ENCODE measurements at regions not wholly inside any gene's neighbourhood (a gene's known extent, or its start where the extent isn't known, plus 50 kb on each side); places are given as distances from the start of the nearest gene placed in this dataset.

- H3K4me3 ChIP-seq (ENCODE audit: low read length) = no peak overlapping the region
- no peaks in the 10 kb centered on the region for H3K9me3 ChIP-seq (ENCODE audit: control insufficient read depth, low read length)
- H3K4me1 ChIP-seq (ENCODE audit: control insufficient read depth, insufficient read depth, low read length) = peaks cover 13% of the 10 kb centered on the region
- H3K36me3 ChIP-seq (ENCODE audit: control insufficient read depth, insufficient read depth, low read length, severe bottlenecking) = no peaks in the 10 kb centered on the region
- no peaks in the 10 kb centered on the region for H3K27me3 ChIP-seq (replicated peaks; ENCODE audit: control insufficient read depth, insufficient read depth, low read length)
- DNase-seq (ENCODE audit: low read depth) = no peak
- H3K9ac ChIP-seq (ENCODE audit: low read length) = no peak overlapping the region
These were observed 119.7 kb upstream of the ABCA1 start for GRCh38 chr9:105047742-105048041.

DNA sequence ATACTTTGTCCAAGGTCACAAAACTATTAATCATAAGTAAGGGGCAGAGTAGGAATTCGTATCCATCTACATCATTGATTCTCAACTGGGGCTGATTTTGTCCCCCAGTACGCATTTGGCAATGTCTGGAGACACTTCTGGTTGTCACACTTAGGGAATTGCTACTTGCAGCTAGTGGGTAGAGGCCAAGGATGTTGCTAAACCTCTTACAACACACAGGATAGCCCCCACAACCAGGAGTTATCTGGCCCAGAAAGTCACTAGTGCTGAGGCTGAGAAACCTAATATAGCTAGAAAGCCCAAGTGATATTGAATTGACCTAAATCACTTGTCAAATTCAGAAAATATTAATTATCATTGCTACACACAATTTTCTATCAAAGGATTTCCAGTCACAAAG, 120.4 kb upstream of the ABCA1 start:
- Histone ChIP-seq H3K4me1 (ENCODE audit: control insufficient read depth, insufficient read depth, low read length) (peaks cover 19% of the 10 kb centered on the region), H3K9ac (ENCODE audit: low read length) (no peak overlapping the region), H3K27me3 (replicated peaks; ENCODE audit: control insufficient read depth, insufficient read depth, low read length) (no peaks in the 10 kb centered on the region), H3K9me3 (ENCODE audit: control insufficient read depth, low read length) (no peaks in the 10 kb centered on the region), H3K36me3 (ENCODE audit: control insufficient read depth, insufficient read depth, low read length, severe bottlenecking) (no peaks in the 10 kb centered on the region), H3K4me3 (ENCODE audit: low read length) (no peak overlapping the region)
- no peak for DNase-seq (ENCODE audit: low read depth)

DNA sequence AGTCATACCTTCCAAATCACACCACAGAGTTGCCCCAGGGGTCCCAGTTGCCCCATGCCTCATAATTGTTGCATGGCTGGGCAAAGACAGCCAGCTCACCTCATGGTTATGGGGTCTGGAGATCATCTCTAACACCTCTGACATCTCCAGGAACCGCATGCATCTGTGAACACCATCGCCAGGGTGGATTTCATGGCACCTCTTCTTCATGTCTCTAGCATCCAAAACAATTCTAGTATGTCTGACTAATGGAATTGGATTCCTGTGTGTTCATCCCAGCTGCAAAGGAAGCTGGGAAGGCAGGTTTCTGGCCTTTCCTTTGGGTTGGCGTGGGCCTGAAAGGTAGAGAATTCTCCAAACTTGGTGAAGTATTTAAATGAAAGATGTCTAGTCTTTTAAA, 122.3 kb upstream of the ABCA1 start:
- Histone ChIP-seq H3K36me3 (ENCODE audit: control insufficient read depth, insufficient read depth, low read length, severe bottlenecking) (no peaks in the 10 kb centered on the region), H3K9me3 (ENCODE audit: control insufficient read depth, low read length) (no peaks in the 10 kb centered on the region), H3K4me3 (ENCODE audit: low read length) (no peak overlapping the region), H3K4me1 (ENCODE audit: control insufficient read depth, insufficient read depth, low read length) (peaks cover 37% of the 10 kb centered on the region), H3K9ac (ENCODE audit: low read length) (no peak overlapping the region), H3K27me3 (replicated peaks; ENCODE audit: control insufficient read depth, insufficient read depth, low read length) (no peaks in the 10 kb centered on the region)
- no peak for DNase-seq (ENCODE audit: low read depth)

- no peaks in the 10 kb centered on the region for H3K27me3 ChIP-seq (replicated peaks; ENCODE audit: control insufficient read depth, insufficient read depth, low read length)
- no peak overlapping the region for H3K4me3 ChIP-seq (ENCODE audit: low read length)
- H3K9ac ChIP-seq (ENCODE audit: low read length) = no peak overlapping the region
- H3K9me3 ChIP-seq (ENCODE audit: control insufficient read depth, low read length) = no peaks in the 10 kb centered on the region
- peaks cover 37% of the 10 kb centered on the region for H3K4me1 ChIP-seq (ENCODE audit: control insufficient read depth, insufficient read depth, low read length)
- no peak for DNase-seq (ENCODE audit: low read depth)
- no peaks in the 10 kb centered on the region for H3K36me3 ChIP-seq (ENCODE audit: control insufficient read depth, insufficient read depth, low read length, severe bottlenecking)
These were observed 123.9 kb upstream of the ABCA1 start for GRCh38 chr9:105051897-105052296.

- H3K36me3 ChIP-seq (ENCODE audit: control insufficient read depth, insufficient read depth, low read length, severe bottlenecking) = no peaks in the 10 kb centered on the region
- no peak overlapping the region for H3K9ac ChIP-seq (ENCODE audit: low read length)
- DNase-seq (ENCODE audit: low read depth) = no peak
- no peaks in the 10 kb centered on the region for H3K27me3 ChIP-seq (replicated peaks; ENCODE audit: control insufficient read depth, insufficient read depth, low read length)
- no peak overlapping the region for H3K4me3 ChIP-seq (ENCODE audit: low read length)
- no peaks in the 10 kb centered on the region for H3K9me3 ChIP-seq (ENCODE audit: control insufficient read depth, low read length)
- peaks cover 37% of the 10 kb centered on the region for H3K4me1 ChIP-seq (ENCODE audit: control insufficient read depth, insufficient read depth, low read length)
These were observed 124.4 kb upstream of the ABCA1 start for GRCh38 chr9:105052346-105052745.

- DNase-seq (ENCODE audit: low read depth) = peak; percentile 61
- no peak overlapping the region for H3K4me3 ChIP-seq (ENCODE audit: low read length)
These were observed 125.3 kb upstream of the ABCA1 start for GRCh38 chr9:105053209-105053652.

GRCh38 chr9:105054491-105054890, 126.5 kb upstream of the ABCA1 start:
- Histone ChIP-seq H3K27me3 (replicated peaks; ENCODE audit: control insufficient read depth, insufficient read depth, low read length) (no peaks in the 10 kb centered on the region), H3K9ac (ENCODE audit: low read length) (peak overlapping the region; percentile 24), H3K4me3 (ENCODE audit: low read length) (no peak overlapping the region), H3K4me1 (ENCODE audit: control insufficient read depth, insufficient read depth, low read length) (peaks cover 33% of the 10 kb centered on the region), H3K36me3 (ENCODE audit: control insufficient read depth, insufficient read depth, low read length, severe bottlenecking) (no peaks in the 10 kb centered on the region), H3K9me3 (ENCODE audit: control insufficient read depth, low read length) (no peaks in the 10 kb centered on the region)
- peak; percentile 70 for DNase-seq (ENCODE audit: low read depth)

More at GRCh38 chr9:105053209-105053652, 125.3 kb upstream of the ABCA1 start:
- no peaks in the 10 kb centered on the region for H3K36me3 ChIP-seq (ENCODE audit: control insufficient read depth, insufficient read depth, low read length, severe bottlenecking)
- peaks cover 31% of the 10 kb centered on the region for H3K4me1 ChIP-seq (ENCODE audit: control insufficient read depth, insufficient read depth, low read length)
- no peaks in the 10 kb centered on the region for H3K27me3 ChIP-seq (replicated peaks; ENCODE audit: control insufficient read depth, insufficient read depth, low read length)
- H3K9ac ChIP-seq (ENCODE audit: low read length) = peak overlapping the region; percentile 16
- H3K9me3 ChIP-seq (ENCODE audit: control insufficient read depth, low read length) = no peaks in the 10 kb centered on the region

DNA sequence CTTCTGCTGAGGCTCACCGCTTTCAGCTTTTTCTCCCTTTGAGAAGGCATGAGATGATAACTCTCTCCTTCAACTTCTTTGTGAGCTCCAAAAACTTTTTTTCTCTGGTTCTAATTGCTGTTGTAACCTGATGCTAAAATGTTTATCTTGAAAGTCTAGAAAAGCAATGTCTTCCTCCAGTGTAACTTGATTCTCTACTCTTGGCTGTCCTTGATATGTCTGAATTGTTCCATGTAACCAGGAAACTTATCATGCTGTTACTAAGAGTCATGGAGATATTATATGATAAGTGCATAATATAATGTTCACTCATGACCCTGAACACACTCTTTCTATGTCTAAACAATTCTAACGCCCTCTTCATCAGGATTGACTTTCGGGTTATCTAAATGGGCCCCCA, 128.0 kb upstream of the ABCA1 start:
- peaks cover 35% of the 10 kb centered on the region for H3K4me1 ChIP-seq (ENCODE audit: control insufficient read depth, insufficient read depth, low read length)
- H3K4me3 ChIP-seq (ENCODE audit: low read length) = no peak overlapping the region
- no peaks in the 10 kb centered on the region for H3K9me3 ChIP-seq (ENCODE audit: control insufficient read depth, low read length)
- no peak overlapping the region for H3K9ac ChIP-seq (ENCODE audit: low read length)
- peak; percentile 69 for DNase-seq (ENCODE audit: low read depth)
- H3K36me3 ChIP-seq (ENCODE audit: control insufficient read depth, insufficient read depth, low read length, severe bottlenecking) = no peaks in the 10 kb centered on the region
- H3K27me3 ChIP-seq (replicated peaks; ENCODE audit: control insufficient read depth, insufficient read depth, low read length) = no peaks in the 10 kb centered on the region

DNA sequence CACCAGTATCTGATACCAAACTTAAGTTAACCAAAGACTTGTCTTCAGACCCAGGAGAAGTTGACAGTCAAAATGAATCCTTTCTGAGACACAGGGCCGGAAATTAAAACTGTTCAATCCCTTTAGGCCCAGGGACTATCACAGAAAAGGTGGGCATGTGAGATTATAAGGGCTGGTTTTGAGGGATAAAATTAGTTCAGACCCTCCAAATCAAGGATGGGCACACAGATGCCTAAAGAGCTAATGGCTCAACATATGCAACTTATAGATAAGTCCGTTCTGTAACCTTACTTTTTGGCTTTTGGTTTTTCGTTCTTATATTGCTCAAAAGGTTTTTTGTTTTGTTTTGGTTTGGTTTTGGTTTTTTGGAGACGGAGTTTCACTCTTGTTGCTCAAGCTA, 129.6 kb upstream of the ABCA1 start:
- no peaks in the 10 kb centered on the region for H3K27me3 ChIP-seq (replicated peaks; ENCODE audit: control insufficient read depth, insufficient read depth, low read length)
- H3K4me1 ChIP-seq (ENCODE audit: control insufficient read depth, insufficient read depth, low read length) = peaks cover 35% of the 10 kb centered on the region
- H3K36me3 ChIP-seq (ENCODE audit: control insufficient read depth, insufficient read depth, low read length, severe bottlenecking) = no peaks in the 10 kb centered on the region
- H3K9me3 ChIP-seq (ENCODE audit: control insufficient read depth, low read length) = no peaks in the 10 kb centered on the region
- no peak overlapping the region for H3K4me3 ChIP-seq (ENCODE audit: low read length)
- no peak for DNase-seq (ENCODE audit: low read depth)
- no peak overlapping the region for H3K9ac ChIP-seq (ENCODE audit: low read length)

GRCh38 chr9:105059252-105059651, 131.3 kb upstream of the ABCA1 start:
- Histone ChIP-seq H3K4me1 (ENCODE audit: control insufficient read depth, insufficient read depth, low read length) (peaks cover 28% of the 10 kb centered on the region), H3K36me3 (ENCODE audit: control insufficient read depth, insufficient read depth, low read length, severe bottlenecking) (no peaks in the 10 kb centered on the region), H3K9ac (ENCODE audit: low read length) (no peak overlapping the region), H3K27me3 (replicated peaks; ENCODE audit: control insufficient read depth, insufficient read depth, low read length) (no peaks in the 10 kb centered on the region), H3K9me3 (ENCODE audit: control insufficient read depth, low read length) (no peaks in the 10 kb centered on the region), H3K4me3 (ENCODE audit: low read length) (no peak overlapping the region)
- no peak for DNase-seq (ENCODE audit: low read depth)

DNA sequence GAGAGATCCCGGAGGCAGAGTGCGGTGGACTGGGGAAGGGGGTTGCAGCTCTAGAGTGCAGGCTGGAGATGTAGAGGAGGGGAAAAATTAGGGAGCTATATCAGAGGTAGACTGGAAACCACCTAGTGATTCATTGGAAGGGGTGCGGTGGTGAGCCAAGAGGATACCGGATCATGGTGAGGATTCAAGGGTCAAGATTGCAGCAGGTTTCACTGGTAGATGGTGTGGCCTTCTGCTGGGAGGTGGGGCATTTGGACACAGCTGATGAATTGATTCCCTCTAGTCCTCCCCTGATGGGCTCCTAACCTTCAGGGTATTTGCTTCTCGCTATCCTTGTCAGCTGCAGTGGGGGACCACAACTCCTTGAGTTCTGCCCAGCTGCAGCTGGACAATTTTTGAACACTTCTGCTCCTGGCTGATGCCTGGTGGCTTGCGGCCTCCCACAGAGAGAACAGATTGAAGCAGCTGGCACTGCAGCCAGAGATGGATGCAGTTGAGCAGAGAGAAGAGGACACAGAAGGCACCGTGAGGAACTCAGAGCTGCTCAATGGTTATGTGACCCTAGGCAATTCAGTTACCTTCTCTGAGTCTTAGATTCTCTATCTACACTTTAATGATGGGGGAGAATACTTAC, 134.4 kb upstream of the ABCA1 start:
- Histone ChIP-seq H3K27me3 (replicated peaks; ENCODE audit: control insufficient read depth, insufficient read depth, low read length) (no peaks in the 10 kb centered on the region), H3K4me1 (ENCODE audit: control insufficient read depth, insufficient read depth, low read length) (peaks cover 47% of the 10 kb centered on the region), H3K36me3 (ENCODE audit: control insufficient read depth, insufficient read depth, low read length, severe bottlenecking) (no peaks in the 10 kb centered on the region), H3K9ac (ENCODE audit: low read length) (no peak overlapping the region), H3K9me3 (ENCODE audit: control insufficient read depth, low read length) (no peaks in the 10 kb centered on the region), H3K4me3 (ENCODE audit: low read length) (no peak overlapping the region)
- no peak for DNase-seq (ENCODE audit: low read depth)

All from adipocyte (in vitro differentiated cells).